Breast epithelium (tissue), 3 donors: ENCODE measurements at regions not wholly inside any gene's neighbourhood (a gene's known extent, or its start where the extent isn't known, plus 50 kb on each side); places are given as distances from the start of the nearest gene placed in this dataset.

Experiments used
- CTCF ChIP-seq, 3 donors: fragments of 450-650 bp; IDR thresholded peaks; one replicate each; pipeline ENCODE4 v1.5.1; 2016 to 2017; ENCODE audit warnings: antibody characterized with exemption in 3 of 3, mild to moderate bottlenecking in 3 of 3, moderate library complexity in 3 of 3
- POLR2A ChIP-seq: fragments of 450-650 bp; IDR thresholded peaks from one replicate; pipeline ENCODE4 v1.6.1; 2016; ENCODE audit warnings: antibody characterized with exemption, mild to moderate bottlenecking, moderate library complexity

- no peak for TF ChIP-seq CTCF (IDR thresholded peaks at IDR 0.05)
- TF ChIP-seq POLR2A = no peak
Observed at GRCh38 chr10:78177491-78178185, 144.0 kb downstream of the RPS24 start.
